H9 (cell line): ENCODE measurements at regions not wholly inside any gene's neighbourhood (a gene's known extent, or its start where the extent isn't known, plus 50 kb on each side); places are given as distances from the start of the nearest gene placed in this dataset.

Source experiments
- DNase-seq: peaks from one replicate; pipeline ENCODE4 v3.0.0-alpha.2; 2017
- H2AFZ ChIP-seq: one replicate; pipeline ENCODE4 v1.6.1; 2013; ENCODE audit warnings: mild to moderate bottlenecking, low read length, control low read depth, moderate library complexity
- H2AK5ac ChIP-seq: 2 replicates; pipeline ENCODE4 v1.6.1; 2013; ENCODE audit warnings: low read length, control low read depth, mixed read lengths; ENCODE audit not compliant: insufficient read length
- H2BK120ac ChIP-seq: one replicate; pipeline ENCODE4 v1.6.1; 2013; ENCODE audit warnings: low read depth, mild to moderate bottlenecking, low read length, control low read depth, inconsistent platforms; ENCODE audit not compliant: poor library complexity, severe bottlenecking
- H2BK12ac ChIP-seq: 2 replicates; pipeline ENCODE4 v1.6.1; 2013; ENCODE audit warnings: low read length, control low read depth, mixed read lengths, low read depth; ENCODE audit not compliant: insufficient read length
- H2BK15ac ChIP-seq: 2 replicates; pipeline ENCODE4 v1.6.1; 2013; ENCODE audit warnings: low read depth, low read length, control low read depth
- H2BK20ac ChIP-seq: one replicate; pipeline ENCODE4 v1.6.1; 2013; ENCODE audit warnings: low read depth, mild to moderate bottlenecking, low read length, control low read depth, inconsistent platforms; ENCODE audit not compliant: poor library complexity, severe bottlenecking
- H2BK5ac ChIP-seq: 2 replicates; pipeline ENCODE4 v1.6.1; 2013; ENCODE audit warnings: low read length, control low read depth, mixed read lengths; ENCODE audit not compliant: insufficient read length
- H3K14ac ChIP-seq: 2 replicates; pipeline ENCODE4 v1.6.1; 2013; ENCODE audit warnings: low read length, control low read depth; ENCODE audit not compliant: insufficient read depth
- H3K18ac ChIP-seq: 2 replicates; pipeline ENCODE4 v1.6.1; 2013; ENCODE audit warnings: low read depth, mild to moderate bottlenecking, mixed read lengths, low read length, control low read depth; ENCODE audit not compliant: insufficient read length
- H3K23ac ChIP-seq: 2 replicates; pipeline ENCODE4 v1.6.1; 2013; ENCODE audit warnings: low read length, control low read depth, mixed read lengths, low read depth; ENCODE audit not compliant: insufficient read length
- H3K23me2 ChIP-seq: 2 replicates; pipeline ENCODE4 v1.6.1; 2013; ENCODE audit warnings: low read depth, mild to moderate bottlenecking, mixed read lengths, low read length, control low read depth; ENCODE audit not compliant: insufficient read length, poor library complexity, severe bottlenecking
- H3K27ac ChIP-seq: 2 replicates; pipeline ENCODE4 v1.5.1; 2013; ENCODE audit warnings: low read length, control low read depth, mixed read lengths, low read depth; ENCODE audit not compliant: insufficient read length
- H3K27me3 ChIP-seq: 2 replicates; pipeline ENCODE4 v1.6.1; 2013; ENCODE audit warnings: low read length, control low read depth, inconsistent platforms; ENCODE audit not compliant: insufficient read depth
- H3K4ac ChIP-seq: 2 replicates; pipeline ENCODE4 v1.6.1; 2013; ENCODE audit warnings: low read depth, mild to moderate bottlenecking, control low read depth, inconsistent platforms, low read length, moderate library complexity
- H3K4me1 ChIP-seq: 2 replicates; pipeline ENCODE4 v1.6.1; 2013; ENCODE audit warnings: low read length, control low read depth, inconsistent platforms; ENCODE audit not compliant: insufficient read depth
- H3K4me2 ChIP-seq: 2 replicates; pipeline ENCODE4 v1.6.1; 2013; ENCODE audit warnings: low read length, control low read depth, mixed read lengths; ENCODE audit not compliant: insufficient read length, insufficient read depth
- H3K56ac ChIP-seq: 2 replicates; pipeline ENCODE4 v1.6.1; 2013; ENCODE audit warnings: low read depth, mild to moderate bottlenecking, mixed read lengths, low read length, control low read depth; ENCODE audit not compliant: insufficient read length
- H3K79me1 ChIP-seq: 2 replicates; pipeline ENCODE4 v1.6.1; 2013; ENCODE audit warnings: low read depth, mild to moderate bottlenecking, moderate library complexity, low read length, control low read depth, inconsistent platforms; ENCODE audit not compliant: insufficient read depth, poor library complexity, severe bottlenecking
- H3K79me2 ChIP-seq: 2 replicates; pipeline ENCODE4 v1.6.1; 2013; ENCODE audit warnings: low read length, control low read depth, inconsistent platforms; ENCODE audit not compliant: insufficient read depth
- H3K9ac ChIP-seq: 2 replicates; pipeline ENCODE4 v1.6.1; 2013; ENCODE audit warnings: low read length, control low read depth, mixed read lengths; ENCODE audit not compliant: insufficient read length; ENCODE audit errors: extremely low read depth
- H3K9me3 ChIP-seq: one replicate; pipeline ENCODE4 v1.6.1; 2013; ENCODE audit warnings: low read depth, low read length, inconsistent platforms; ENCODE audit not compliant: control insufficient read depth
- H3T11ph ChIP-seq: one replicate; pipeline ENCODE4 v1.6.1; 2013; ENCODE audit warnings: mild to moderate bottlenecking, low read length, control low read depth, inconsistent platforms
- H4K20me1 ChIP-seq: one replicate; pipeline ENCODE4 v1.6.1; 2013; ENCODE audit not compliant: control insufficient read depth, insufficient read length, insufficient read depth
- H4K5ac ChIP-seq: 2 replicates; pipeline ENCODE4 v1.6.1; 2013; ENCODE audit warnings: low read depth, mild to moderate bottlenecking, mixed read lengths, low read length, control low read depth; ENCODE audit not compliant: insufficient read length
- H4K8ac ChIP-seq: replicated peaks from 2 replicates; pipeline ENCODE4 v1.6.1; 2013; ENCODE audit warnings: low read length, control low read depth, mixed read lengths, low read depth; ENCODE audit not compliant: insufficient read length
- H4K91ac ChIP-seq: 2 replicates; pipeline ENCODE4 v1.6.1; 2013; ENCODE audit warnings: low read depth, mild to moderate bottlenecking, moderate library complexity, mixed read lengths, low read length, control low read depth; ENCODE audit not compliant: insufficient read length
- H3K27ac Mint-ChIP-seq, 3 experiments: 2 replicates in 2 of 3; 3 replicates in 1 of 3; pipeline ENCODE4 v1.8.0; 2020 to 2021; ENCODE audit warnings: mixed read lengths in 3 of 3, mild to moderate bottlenecking in 1 of 3, moderate library complexity in 1 of 3
- H3K27me3 Mint-ChIP-seq: 2 replicates; pipeline ENCODE4 v1.8.0; 2021; ENCODE audit warnings: low read depth, mild to moderate bottlenecking, moderate library complexity, mixed read lengths
- H3K36me3 Mint-ChIP-seq, 3 experiments: 2 replicates in 2 of 3; 3 replicates in 1 of 3; pipeline ENCODE4 v1.8.0; 2020 to 2021; ENCODE audit warnings: low read depth in 3 of 3, mixed read lengths in 3 of 3; ENCODE audit not compliant: insufficient read depth in 1 of 3
- H3K4me1 Mint-ChIP-seq, 2 experiments: 2 replicates each; pipeline ENCODE4 v1.8.0; 2020; ENCODE audit warnings: mixed read lengths in 2 of 2
- H3K4me3 Mint-ChIP-seq, 2 experiments: 2 replicates in 1 of 2; 3 replicates in 1 of 2; pipeline ENCODE4 v1.8.0; 2020 to 2021; ENCODE audit warnings: mild to moderate bottlenecking in 2 of 2, mixed read lengths in 2 of 2, moderate library complexity in 1 of 2
- H3K9me3 Mint-ChIP-seq, 2 experiments: 2 replicates in 1 of 2; 3 replicates in 1 of 2; pipeline ENCODE4 v1.8.0; 2020; ENCODE audit warnings: mild to moderate bottlenecking in 2 of 2, mixed read lengths in 2 of 2, moderate library complexity in 1 of 2
- CTCF ChIP-seq: fragments of 200-600 bp; sonication (generic); conservative IDR thresholded peaks from 3 replicates; pipeline ENCODE4 v1.8.0; 2021; ENCODE audit warnings: antibody characterized with exemption, mild to moderate bottlenecking
- WGBS: extraction: QIAGEN DNeasy Blood & Tissue Kit; methylation state at CpG from one replicate; pipeline ENCODE4 v1.1.7; 2013; ENCODE audit warnings: missing lambda C conversion rate, low lambda C conversion rate, mixed read lengths; ENCODE audit not compliant: insufficient read length; ENCODE audit errors: extremely low coverage; 5-methylcytosine and 5-hydroxymethylcytosine counted together

DNA sequence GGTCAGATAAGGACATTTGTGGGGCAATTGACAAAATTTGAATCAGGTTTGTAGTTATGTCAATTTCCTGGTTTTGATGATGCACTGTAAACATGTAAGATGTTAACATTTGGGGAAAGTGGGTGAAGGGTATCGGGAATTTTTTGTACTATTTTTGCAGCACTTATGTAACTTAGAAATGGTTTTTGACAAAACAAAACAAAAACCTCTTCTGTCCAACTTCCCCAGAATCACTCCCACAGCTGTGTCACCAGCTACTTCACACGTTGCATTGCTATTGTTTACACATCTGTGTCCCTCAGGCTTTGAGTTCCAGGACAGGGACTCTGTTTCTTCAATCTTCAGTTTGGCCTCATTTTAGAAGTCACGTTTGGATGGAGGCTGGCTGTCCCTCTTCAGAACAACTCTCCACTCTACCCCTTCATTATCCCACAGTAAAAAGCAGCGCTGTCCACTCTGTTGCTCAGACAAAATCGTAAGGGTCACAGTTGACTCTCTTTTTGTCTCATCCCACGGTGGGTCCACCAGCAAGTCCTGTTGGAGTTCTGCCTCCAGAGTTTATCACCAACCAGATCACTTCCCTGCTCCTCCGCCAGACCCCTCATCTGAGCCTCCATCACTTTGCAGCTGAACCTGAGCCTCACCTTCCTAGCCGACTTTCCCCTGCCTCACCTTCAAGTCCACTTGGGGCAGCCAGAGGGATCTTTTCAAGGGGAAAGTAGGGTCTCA lies 63.2 kb downstream of the NENF start:
- H3K4ac ChIP-seq: no peak overlapping the region
- DNase-seq: no peak
- no peak overlapping the region for H3K27ac ChIP-seq
- H4K91ac ChIP-seq: no peak overlapping the region
- no peaks in the 10 kb centered on the region for H3K4me1 ChIP-seq
- TF ChIP-seq CTCF: no peak
- H2BK12ac ChIP-seq: no peak overlapping the region
- no peaks in the 10 kb centered on the region for H3K9me3 ChIP-seq
- no peaks in the 10 kb centered on the region for H3K79me2 ChIP-seq
- H3K14ac ChIP-seq: no peak overlapping the region
- no peak overlapping the region for H2BK120ac ChIP-seq
- no peaks in the 10 kb centered on the region for H3K79me1 ChIP-seq
- Mint-ChIP-seq H3K27ac (no peak overlapping the region), H3K36me3 (no peaks in the 10 kb centered on the region), H3K27me3 (peaks cover 2% of the 10 kb centered on the region; the same call in 1 of the 2 replicates), H3K4me3 (no peak overlapping the region), H3K4me1 (peaks cover 10 to 23% of the 10 kb centered on the region in 2 experiments; a peak in 3 of 4 replicates), H3K9me3 (no peaks in the 10 kb centered on the region)
- H3K9ac ChIP-seq: no peak overlapping the region
- no peak overlapping the region for H3K56ac ChIP-seq
- no peaks in the 10 kb centered on the region for H4K20me1 ChIP-seq
- no peak overlapping the region for H3K4me2 ChIP-seq
- no peak overlapping the region for H3K23ac ChIP-seq
- no peak overlapping the region for H4K5ac ChIP-seq
- no peak overlapping the region for H2AK5ac ChIP-seq
- no peak overlapping the region for H2BK20ac ChIP-seq
- no peaks in the 10 kb centered on the region; the same call in 1 of the 2 replicates for H3K27me3 ChIP-seq
- WGBS: no CpG with 5 or more reads among the region's 8 CpGs
- H2BK5ac ChIP-seq: no peak overlapping the region
- H2AFZ ChIP-seq: no peak overlapping the region
- H3K18ac ChIP-seq: no peak overlapping the region
- H4K8ac ChIP-seq: no peak overlapping the region
- H3K23me2 ChIP-seq: peaks cover 2% of the 10 kb centered on the region
- no peak overlapping the region for H2BK15ac ChIP-seq
- no peak overlapping the region for H3T11ph ChIP-seq
